ENCODE measurements at regions not wholly inside any gene's neighbourhood (a gene's known extent, or its start where the extent isn't known, plus 50 kb on each side); places are given as distances from the start of the nearest gene placed in this dataset.

GRCh38 chr5:135628771-135629563, 50.2 kb upstream of the CXCL14 start:
- no peak for DNase-seq (ENCODE audit: low spot score)
